SK-N-SH (cell line): ENCODE measurements at regions not wholly inside any gene's neighbourhood (a gene's known extent, or its start where the extent isn't known, plus 50 kb on each side); places are given as distances from the start of the nearest gene placed in this dataset.

ENCODE experiments used
- CTCF ChIA-PET: fragments of 300-600, 350-600 bp; formaldehyde crosslinking; extraction: SDS; loops from one replicate; lab custom pipeline; 2021; lab: Yijun Ruan, JAX
- POLR2A ChIA-PET: fragments of 350-600 bp; sonication (Branson Sonifier 250); formaldehyde crosslinking; extraction: SDS; loops from one replicate; lab custom pipeline; 2020; ENCODE audit warnings: antibody characterized with exemption, inconsistent platforms; lab: Yijun Ruan, JAX
- DNase-seq: peaks from one replicate; pipeline ENCODE4 v3.0.0; 2012
- H2AFZ ChIP-seq: fragments of 200-600 bp; sonication (generic); 2 replicates; pipeline ENCODE4 v1.8.1; 2016; ENCODE audit warnings: antibody characterized with exemption, mild to moderate bottlenecking, low read depth
- H3F3A ChIP-seq: fragments of 200-600 bp; sonication (generic); replicated peaks from 2 replicates; pipeline ENCODE3; 2016; ENCODE audit warnings: antibody characterized with exemption, mild to moderate bottlenecking; ENCODE audit not compliant: insufficient read depth
- H3K27ac ChIP-seq, 2 experiments: fragments of 200-500 bp in 1 of 2; fragments of 200-600 bp in 1 of 2; sonication (Bioruptor generic) in 1 of 2; sonication (generic), shearing (Covaris generic) in 1 of 2; 2 replicates each; pipeline versions ENCODE4 v1.5.1 to v1.6.1; 2014 to 2016; ENCODE audit warnings: low read depth in 2 of 2, inconsistent platforms in 1 of 2, low read length in 1 of 2, mild to moderate bottlenecking in 1 of 2, mixed read lengths in 1 of 2
- H3K27me3 ChIP-seq: fragments of 200-600 bp; sonication (generic), shearing (Covaris generic); 2 replicates; pipeline ENCODE4 v1.6.1; 2016; ENCODE audit warnings: mixed run types; ENCODE audit not compliant: insufficient read depth
- H3K36me3 ChIP-seq, 2 experiments: fragments of 200-500 bp in 1 of 2; fragments of 200-600 bp in 1 of 2; sonication (Bioruptor generic) in 1 of 2; sonication (generic) in 1 of 2; replicated peaks in 1 of 2; 2 replicates each; pipeline versions ENCODE3 to v1.5.1; 2014 to 2016; ENCODE audit warnings: low read length in 1 of 2, mild to moderate bottlenecking in 1 of 2; ENCODE audit not compliant: insufficient read depth in 2 of 2, control insufficient read depth in 1 of 2
- H3K4me1 ChIP-seq, 2 experiments: fragments of 200-500 bp in 1 of 2; fragments of 200-600 bp in 1 of 2; sonication (Bioruptor generic) in 1 of 2; sonication (generic), shearing (Covaris generic) in 1 of 2; 2 replicates each; pipeline versions ENCODE4 v1.5.1 to v1.6.1; 2014 to 2016; ENCODE audit warnings: low read depth in 1 of 2, low read length in 1 of 2, mixed run types in 1 of 2; ENCODE audit not compliant: insufficient read depth in 2 of 2, control insufficient read depth in 1 of 2
- H3K4me2 ChIP-seq: fragments of 200-600 bp; sonication (generic), shearing (Covaris generic); 2 replicates; pipeline ENCODE4 v1.6.1; 2017; ENCODE audit warnings: mixed run types
- H3K4me3 ChIP-seq, 2 experiments: fragments of 200-500 bp in 1 of 2; fragments of 200-600 bp in 1 of 2; sonication (Bioruptor generic) in 1 of 2; sonication (generic), shearing (Covaris generic) in 1 of 2; 2 replicates each; pipeline versions ENCODE4 v1.5.1 to v1.8.1; 2014 to 2016; ENCODE audit warnings: low read depth in 2 of 2, inconsistent platforms in 1 of 2, low read length in 1 of 2, mild to moderate bottlenecking in 1 of 2, mixed read lengths in 1 of 2, moderate library complexity in 1 of 2
- H3K79me2 ChIP-seq: fragments of 200-600 bp; sonication (generic); 2 replicates; pipeline ENCODE4 v1.8.1; 2017; ENCODE audit warnings: mild to moderate bottlenecking; ENCODE audit not compliant: insufficient read depth
- H3K9ac ChIP-seq: fragments of 200-600 bp; sonication (generic); 2 replicates; pipeline ENCODE4 v1.6.1; 2017; ENCODE audit warnings: mixed run types
- H3K9me2 ChIP-seq: fragments of 200-600 bp; sonication (generic); 2 replicates; pipeline ENCODE4 v1.6.1; 2017; ENCODE audit warnings: mixed run types
- H3K9me3 ChIP-seq: fragments of 200-600 bp; sonication (generic); 2 replicates; pipeline ENCODE4 v1.6.1; 2017; ENCODE audit warnings: mixed run types, mild to moderate bottlenecking, moderate library complexity
- H4K20me1 ChIP-seq: fragments of 200-600 bp; sonication (generic); 2 replicates; pipeline ENCODE4 v1.6.1; 2017; ENCODE audit warnings: mild to moderate bottlenecking, mixed run types; ENCODE audit not compliant: insufficient read depth
- ELF1 ChIP-seq: IDR thresholded peaks from 2 replicates; pipeline ENCODE4 v1.4.0; 2012
- EP300 ChIP-seq, 2 experiments: IDR thresholded peaks; 2 replicates each; pipeline versions ENCODE4 v1.4.0 to v1.6.1; 2012; ENCODE audit warnings: borderline replicate concordance in 1 of 2, low read depth in 1 of 2, low read length in 1 of 2
- EZH2phosphoT487 ChIP-seq: fragments of 200-600 bp; sonication (generic); IDR thresholded peaks from 2 replicates; pipeline ENCODE4 v1.6.1; 2017; ENCODE audit warnings: low read depth, mixed run types, mild to moderate bottlenecking, antibody characterized with exemption, moderate library complexity, borderline replicate concordance
- GABPA ChIP-seq: IDR thresholded peaks from 2 replicates; pipeline ENCODE4 v1.4.0; 2012; ENCODE audit warnings: low read depth, mild to moderate bottlenecking
- MEF2A ChIP-seq: IDR thresholded peaks from 2 replicates; pipeline ENCODE4 v1.4.0; 2012; ENCODE audit warnings: low read depth, borderline replicate concordance
- NFIC ChIP-seq: IDR thresholded peaks from 2 replicates; pipeline ENCODE4 v1.4.0; 2012; ENCODE audit warnings: borderline replicate concordance
- POLR2AphosphoS5 ChIP-seq: IDR thresholded peaks from 2 replicates; pipeline ENCODE4 v1.6.1; 2012; ENCODE audit warnings: low read depth, low read length
- RCOR1 ChIP-seq: fragments of 150-350 bp; IDR thresholded peaks from 2 replicates; pipeline ENCODE4 v1.6.1; 2017; ENCODE audit warnings: antibody characterized with exemption, low read length
- SMC3 ChIP-seq: IDR thresholded peaks from 2 replicates; pipeline ENCODE4 v1.6.1; 2012; ENCODE audit warnings: low read depth, low read length, improper control_type of control experiment
- TEAD4 ChIP-seq: IDR thresholded peaks from 2 replicates; pipeline ENCODE4 v1.4.0; 2012; ENCODE audit warnings: mild to moderate bottlenecking, borderline replicate concordance; ENCODE audit not compliant: insufficient read depth
- USF1 ChIP-seq: IDR thresholded peaks from 2 replicates; pipeline ENCODE4 v1.4.0; 2012; ENCODE audit warnings: low read depth, borderline replicate concordance
- YY1 ChIP-seq: IDR thresholded peaks from 2 replicates; pipeline ENCODE4 v1.4.0; 2012; ENCODE audit warnings: low read depth, mild to moderate bottlenecking
- WGBS: methylation state at CpG from one replicate; pipeline ENCODE4 v1.1.6; 2017; ENCODE audit warnings: low lambda C conversion rate; 5-methylcytosine and 5-hydroxymethylcytosine counted together
- TF ChIP-seq, protein P1 (sequence below): IDR thresholded peaks from 2 replicates; pipeline ENCODE4; 2012

DNA sequence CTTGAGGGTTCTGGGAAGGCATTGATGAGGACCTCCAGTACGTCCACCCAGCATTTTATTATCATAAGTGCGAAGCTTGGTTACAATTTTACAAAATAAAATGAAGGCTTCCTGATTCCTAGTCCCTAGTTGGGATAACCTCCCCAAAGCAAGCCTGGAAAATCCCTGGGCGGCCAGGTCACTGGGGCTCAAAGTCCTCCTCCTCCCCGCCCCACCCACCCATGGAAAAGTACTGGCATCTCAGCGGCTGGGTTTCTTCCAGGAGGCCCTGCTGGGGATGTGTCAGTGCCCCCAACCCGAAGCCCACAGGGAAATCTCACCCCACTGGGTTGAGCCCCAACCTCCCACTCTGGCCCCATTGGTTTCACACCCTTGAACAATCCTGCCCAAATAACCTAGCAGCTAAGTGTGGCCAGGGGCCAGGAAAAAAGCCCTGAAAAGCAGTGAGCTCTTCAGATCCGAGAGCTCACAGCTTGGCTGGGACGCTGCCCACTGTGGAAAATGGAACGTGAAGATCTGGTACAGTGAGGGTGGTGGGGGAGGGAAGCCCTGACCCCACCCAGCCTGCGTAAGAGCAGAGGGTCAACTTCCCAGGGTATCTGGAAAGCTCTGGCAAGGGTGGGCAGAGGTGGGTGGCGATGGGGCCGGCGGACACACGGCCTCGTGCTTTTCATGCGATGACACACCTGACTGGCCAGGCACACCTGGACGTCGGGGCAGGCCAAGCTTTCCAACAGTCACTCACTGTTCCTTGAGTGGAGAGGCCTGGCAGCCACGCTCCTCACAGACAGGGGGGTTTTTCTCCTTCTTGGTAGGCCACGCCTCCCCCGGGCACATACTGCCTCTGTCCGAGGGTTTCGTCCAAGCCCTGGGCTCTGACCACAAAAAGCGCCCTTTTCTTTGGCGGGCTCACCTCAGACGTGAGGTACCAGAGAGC, 324.5 kb downstream of the SOX9 start:
- Histone ChIP-seq H3K27ac (no peak overlapping the region), H3K9me2 (no peaks in the 10 kb centered on the region), H4K20me1 (no peaks in the 10 kb centered on the region), H3K4me2 (no peak overlapping the region), H3K27me3 (no peaks in the 10 kb centered on the region), H3K4me1 (no peaks in the 10 kb centered on the region), H3K9ac (no peak overlapping the region), H3K4me3 (no peak overlapping the region), H3K36me3 (no peaks in the 10 kb centered on the region), H3K9me3 (no peaks in the 10 kb centered on the region), H3F3A (no peaks in the 10 kb centered on the region), H3K79me2 (peaks cover 3% of the 10 kb centered on the region; the same call in 1 of the 2 replicates), H2AFZ (no peak overlapping the region)
- 88% methylated on average over 26 of the region's 26 CpGs for WGBS
- no peak for TF ChIP-seq TEAD4
- TF ChIP-seq EP300 (IDR thresholded peaks at IDR 0.05; ENCODE audit: borderline replicate concordance in 1 of 2, low read depth in 1 of 2, low read length in 1 of 2) = no peak
- ChIA-PET POLR2A (interaction anchor here (0.6 kb wide), 1 partner anchor 320 kb away, joined by 6 read pairs; no protein-coding TSS in a partner anchor), CTCF (interaction anchor here (0.9 to 1.5 kb wide), 4 partner anchors 13 to 115 kb away, joined by 3 to 4 read pairs (median 3); no protein-coding TSS in a partner anchor)
- no peak for DNase-seq

GRCh38 chr17:72446118-72446517, 325.3 kb downstream of the SOX9 start:
- H4K20me1 ChIP-seq = no peaks in the 10 kb centered on the region
- no peaks in the 10 kb centered on the region for H3K27me3 ChIP-seq
- no peak overlapping the region for H3K9ac ChIP-seq
- H2AFZ ChIP-seq = no peak overlapping the region
- peaks cover 3% of the 10 kb centered on the region; the same call in 1 of the 2 replicates for H3K79me2 ChIP-seq
- no peak overlapping the region for H3K4me3 ChIP-seq
- H3K4me1 ChIP-seq = no peaks in the 10 kb centered on the region
- POLR2A ChIA-PET = interaction anchor here (0.6 kb wide), 1 partner anchor 321 kb away, joined by 6 read pairs; no protein-coding TSS in a partner anchor
- DNase-seq = no peak
- WGBS = 86% methylated on average over 6 of the region's 6 CpGs
- H3K27ac ChIP-seq = no peak overlapping the region
- H3K9me3 ChIP-seq = no peaks in the 10 kb centered on the region
- no peak overlapping the region for H3K4me2 ChIP-seq
- CTCF ChIA-PET = interaction anchor here (1.0 to 1.2 kb wide), 2 partner anchors 43 to 98 kb away, joined by 3 read pairs; no protein-coding TSS in a partner anchor
- TF ChIP-seq MEF2A = no peak
- TF ChIP-seq YY1 = no peak
- TF ChIP-seq SMC3 = no peak
- TF ChIP-seq POLR2AphosphoS5 = no peak
- TF ChIP-seq EZH2phosphoT487 = no peak
- no peak for TF ChIP-seq RCOR1
- no peak for TF ChIP-seq GABPA
- TF ChIP-seq NFIC = no peak
- TF ChIP-seq, protein P1, sequence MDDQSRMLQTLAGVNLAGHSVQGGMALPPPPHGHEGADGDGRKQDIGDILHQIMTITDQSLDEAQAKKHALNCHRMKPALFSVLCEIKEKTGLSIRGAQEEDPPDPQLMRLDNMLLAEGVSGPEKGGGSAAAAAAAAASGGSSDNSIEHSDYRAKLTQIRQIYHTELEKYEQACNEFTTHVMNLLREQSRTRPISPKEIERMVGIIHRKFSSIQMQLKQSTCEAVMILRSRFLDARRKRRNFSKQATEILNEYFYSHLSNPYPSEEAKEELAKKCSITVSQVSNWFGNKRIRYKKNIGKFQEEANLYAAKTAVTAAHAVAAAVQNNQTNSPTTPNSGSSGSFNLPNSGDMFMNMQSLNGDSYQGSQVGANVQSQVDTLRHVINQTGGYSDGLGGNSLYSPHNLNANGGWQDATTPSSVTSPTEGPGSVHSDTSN = no peak
- no peak for TF ChIP-seq USF1
- TF ChIP-seq ELF1 = no peak
- H3K9me2 ChIP-seq = no peaks in the 10 kb centered on the region
- no peaks in the 10 kb centered on the region for H3F3A ChIP-seq
- H3K36me3 ChIP-seq = no peaks in the 10 kb centered on the region
